GM12878 (cell line): ENCODE measurements at regions not wholly inside any gene's neighbourhood (a gene's known extent, or its start where the extent isn't known, plus 50 kb on each side); places are given as distances from the start of the nearest gene placed in this dataset.

Experiments used
- ATAC-seq: fragments of 200-7000 bp; cut with Tn5 transposase; 3 replicates; pipeline ENCODE4 v1.9.1; 2020; ENCODE audit warnings: mild to moderate bottlenecking, moderate library complexity
- BruUV-seq: library from RNA; stranded (reverse); fragments of 400-500 nt; replicated peaks from 2 replicates; lab custom pipeline; 2021; lab: Mats Ljungman, UMichigan
- CTCF ChIA-PET: fragments of 300-600 bp; sonication (Branson Sonifier 250); formaldehyde crosslinking; extraction: SDS; loops from one replicate; lab custom pipeline; 2021; ENCODE audit warnings: inconsistent platforms; lab: Yijun Ruan, JAX
- POLR2A ChIA-PET: fragments of 350-600 bp; formaldehyde crosslinking; extraction: SDS; loops from one replicate; lab custom pipeline; 2021; ENCODE audit warnings: inconsistent platforms; lab: Charles Lee
- RAD21 ChIA-PET: fragments of 300-600 bp; sonication (Branson Sonifier 250); formaldehyde crosslinking; loops from one replicate; lab custom pipeline; 2023; ENCODE audit warnings: antibody characterized with exemption; ENCODE audit not compliant: unreplicated experiment; lab: Charles Lee
- SMC1A ChIA-PET: fragments of 300-600 bp; sonication (Branson Sonifier 250); formaldehyde crosslinking; loops from one replicate; lab custom pipeline; 2023; ENCODE audit not compliant: unreplicated experiment, uncharacterized antibody; lab: Charles Lee
- DNase-seq: peaks from one replicate; pipeline ENCODE4 v3.0.0-alpha.2; 2011; ENCODE audit warnings: low read depth, low spot score
- FAIRE-seq: peaks from 3 replicates; lab custom pipeline; 2011; peaks lifted over from hg19 to GRCh38; lab: Jason Lieb, UNC
- H2AFZ ChIP-seq: 2 replicates; pipeline ENCODE4 v1.6.0; 2011; ENCODE audit warnings: low read depth, low read length, control low read depth; ENCODE audit not compliant: control insufficient read depth
- H3K27ac ChIP-seq: 2 replicates; pipeline ENCODE4 v1.5.1; 2011; ENCODE audit warnings: control low read depth; ENCODE audit not compliant: control insufficient read depth, insufficient read depth
- H3K27me3 ChIP-seq, 2 experiments: replicated peaks in 1 of 2; 2 replicates each; pipeline versions ENCODE4 v1.6.0 to v1.6.1; 2011; ENCODE audit warnings: low read length in 1 of 2; ENCODE audit not compliant: control insufficient read depth in 2 of 2, insufficient read depth in 2 of 2
- H3K36me3 ChIP-seq, 2 experiments: 2 replicates each; pipeline ENCODE4 v1.5.1; 2011; ENCODE audit warnings: low read length in 1 of 2; ENCODE audit not compliant: control insufficient read depth in 2 of 2, insufficient read depth in 2 of 2
- H3K4me1 ChIP-seq: 2 replicates; pipeline ENCODE4 v1.6.1; 2011; ENCODE audit warnings: mild to moderate bottlenecking, low read length, moderate library complexity, mixed read lengths; ENCODE audit not compliant: control insufficient read depth, insufficient read depth
- H3K4me2 ChIP-seq: 2 replicates; pipeline ENCODE4 v1.6.0; 2011; ENCODE audit warnings: control low read depth; ENCODE audit not compliant: control insufficient read depth, insufficient read depth
- H3K4me3 ChIP-seq: fragments of 200-600 bp; sonication (generic); 2 replicates; pipeline ENCODE4 v1.5.1; 2016
- H3K79me2 ChIP-seq: 2 replicates; pipeline ENCODE4 v1.6.0; 2011; ENCODE audit warnings: low read length; ENCODE audit not compliant: control insufficient read depth, insufficient read depth
- H3K9ac ChIP-seq: 2 replicates; pipeline ENCODE4 v1.8.0; 2011; ENCODE audit warnings: low read length, control low read depth, mixed read lengths; ENCODE audit not compliant: control insufficient read depth, insufficient read depth
- H3K9me3 ChIP-seq: replicated peaks from 3 replicates; pipeline ENCODE4 v1.5.1; 2011; ENCODE audit warnings: mild to moderate bottlenecking, low read length; ENCODE audit not compliant: control insufficient read depth, insufficient read depth
- H4K20me1 ChIP-seq: 2 replicates; pipeline ENCODE4 v1.6.0; 2011; ENCODE audit not compliant: control insufficient read depth, insufficient read depth
- ASH2L ChIP-seq: fragments of 300-600, 200-600 bp; sonication (generic); IDR thresholded peaks from 2 replicates; pipeline ENCODE4 v1.6.1; 2017; ENCODE audit warnings: low read depth, mild to moderate bottlenecking, borderline replicate concordance
- BACH1 ChIP-seq: fragments of 450-650 bp; IDR thresholded peaks from 2 replicates; pipeline ENCODE4 v1.6.1; 2017; ENCODE audit warnings: mild to moderate bottlenecking, borderline replicate concordance
- BRCA1 ChIP-seq: IDR thresholded peaks from 2 replicates; pipeline ENCODE4 v1.6.1; 2011; ENCODE audit warnings: low read depth, low read length, improper control_type of control experiment
- CREB1 ChIP-seq: IDR thresholded peaks from 2 replicates; pipeline ENCODE4 v1.6.1; 2012; ENCODE audit warnings: low read depth, mild to moderate bottlenecking, inconsistent platforms
- EP300 ChIP-seq, 2 experiments: fragments of 150-350 bp in 1 of 2; IDR thresholded peaks; 2 replicates each; pipeline ENCODE4 v1.6.1; 2011 to 2012; ENCODE audit warnings: low read depth in 2 of 2, low read length in 2 of 2, borderline replicate concordance in 1 of 2, improper control_type of control experiment in 1 of 2, inconsistent platforms in 1 of 2; ENCODE audit not compliant: control insufficient read depth in 1 of 2
- JUND ChIP-seq: IDR thresholded peaks from 2 replicates; pipeline ENCODE4 v1.6.1; 2012; ENCODE audit warnings: low read depth, mild to moderate bottlenecking, low read length, improper control_type of control experiment, moderate library complexity
- NRF1 ChIP-seq: conservative IDR thresholded peaks from 2 replicates; pipeline ENCODE4 v1.6.1; 2011; ENCODE audit warnings: mild to moderate bottlenecking, low read depth, low read length, improper control_type of control experiment
- POLR2AphosphoS2 ChIP-seq: IDR thresholded peaks from 2 replicates; pipeline ENCODE4 v1.6.1; 2011; ENCODE audit warnings: low read depth, mild to moderate bottlenecking, low read length, improper control_type of control experiment, moderate library complexity
- RAD51 ChIP-seq: fragments of 450-650 bp; IDR thresholded peaks from 2 replicates; pipeline ENCODE4 v1.6.1; 2016; ENCODE audit warnings: moderate library complexity, mild to moderate bottlenecking, inconsistent platforms
- RBBP5 ChIP-seq: fragments of 200-600 bp; sonication (generic); conservative IDR thresholded peaks from 2 replicates; pipeline ENCODE4 v1.6.1; 2016
- TAF1 ChIP-seq: IDR thresholded peaks from 2 replicates; pipeline ENCODE4 v1.6.1; 2011; ENCODE audit warnings: mild to moderate bottlenecking, low read depth, low read length, borderline replicate concordance
- TCF3 ChIP-seq: IDR thresholded peaks from 2 replicates; pipeline ENCODE4 v1.6.1; 2012; ENCODE audit warnings: low read depth, mild to moderate bottlenecking, low read length, borderline replicate concordance; ENCODE audit not compliant: insufficient read depth
- YBX1 ChIP-seq: fragments of 450-650 bp; IDR thresholded peaks from 2 replicates; pipeline ENCODE4 v1.6.1; 2016; ENCODE audit warnings: antibody characterized with exemption
- ZNF207 ChIP-seq: fragments of 450-650 bp; IDR thresholded peaks from 2 replicates; pipeline ENCODE4 v1.6.1; 2014; ENCODE audit warnings: antibody characterized with exemption, mild to moderate bottlenecking, borderline replicate concordance
- ZNF274 ChIP-seq: IDR thresholded peaks from one replicate; pipeline ENCODE4 v1.8.0; 2011; ENCODE audit not compliant: insufficient read length, insufficient read depth
- ZSCAN29 ChIP-seq: fragments of 450-650 bp; IDR thresholded peaks from 2 replicates; pipeline ENCODE4 v1.6.1; 2017; ENCODE audit warnings: mild to moderate bottlenecking, moderate library complexity
- WGBS: methylation state at CpG from one replicate; pipeline ENCODE4 v1.1.6; 2016; ENCODE audit warnings: low lambda C conversion rate; ENCODE audit not compliant: insufficient replicate concordance, insufficient coverage; ENCODE audit errors: missing lambda C conversion rate; 5-methylcytosine and 5-hydroxymethylcytosine counted together
- in situ Hi-C: fragments of 300-500 bp; cut with MboI; formaldehyde crosslinking; loops from 9 replicates; pipeline ENCODE4 v1.14.3; 2018; ENCODE audit warnings: mixed read lengths
- intact Hi-C: fragments of 100-400 bp; cut with micrococcal nuclease; formaldehyde crosslinking; loops from one replicate; pipeline ENCODE4 v1.14.2; 2022; ENCODE audit not compliant: unreplicated experiment
- TF ChIP-seq, protein P1 (sequence below): fragments of 150-350 bp; IDR thresholded peaks from 2 replicates; pipeline ENCODE4 v1.6.1; 2016; ENCODE audit warnings: low read depth, low read length
- TF ChIP-seq, protein P2 (sequence below): fragments of 450-650 bp; IDR thresholded peaks from 2 replicates; pipeline ENCODE4 v1.6.1; 2017; ENCODE audit warnings: low read depth, mild to moderate bottlenecking, moderate library complexity
- TF ChIP-seq, protein P3 (sequence below): IDR thresholded peaks from 2 replicates; pipeline ENCODE4 v1.6.1; 2011; ENCODE audit warnings: low read depth, mild to moderate bottlenecking, low read length, moderate library complexity, borderline replicate concordance; ENCODE audit errors: extremely low read depth

DNA sequence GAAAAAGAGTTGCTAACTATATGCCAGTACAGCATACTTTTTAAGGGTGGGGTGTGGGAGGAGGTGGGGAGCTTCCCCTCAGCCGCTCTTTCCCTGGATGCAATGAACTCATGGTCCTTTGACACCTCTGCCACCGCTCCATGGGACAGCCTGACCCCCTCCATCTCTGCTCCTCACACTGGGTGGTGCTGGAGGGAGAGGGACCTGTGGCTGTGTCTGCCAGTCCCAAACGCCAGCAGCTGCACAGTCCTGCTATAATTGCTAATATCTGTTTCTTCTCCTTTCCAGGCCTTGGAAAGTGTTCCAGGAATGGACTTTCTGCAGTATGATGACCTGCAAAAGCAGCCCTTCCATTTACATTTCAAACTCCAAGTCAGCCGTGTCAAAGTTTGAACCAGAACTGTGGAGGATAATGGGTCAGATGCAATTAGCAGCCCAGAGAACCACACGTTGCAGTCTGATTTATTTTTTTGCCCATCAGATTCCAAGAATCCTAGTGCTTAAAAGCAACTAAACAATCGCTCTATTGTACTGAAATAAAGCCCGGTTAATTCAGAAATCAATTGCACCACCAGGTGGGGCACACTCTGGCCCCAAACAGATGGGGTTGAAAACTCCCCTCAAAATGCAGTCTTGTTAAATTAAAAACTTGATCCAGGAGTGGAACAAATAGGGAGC, 160.7 kb upstream of the LMO4 start:
- H2AFZ ChIP-seq: no peak overlapping the region
- H3K4me2 ChIP-seq: no peak overlapping the region
- SMC1A ChIA-PET: interaction anchor here (0.7 to 1.2 kb wide), 2 partner anchors 34 to 143 kb away, joined by 3 read pairs; no protein-coding TSS in a partner anchor
- no peak overlapping the region for H3K27ac ChIP-seq
- H3K27me3 ChIP-seq: peaks cover 0 to 7% of the 10 kb centered on the region in 2 experiments; a peak in 2 of 4 replicates
- no peak for DNase-seq
- POLR2A ChIA-PET: no interaction called here
- H3K4me3 ChIP-seq: no peak overlapping the region
- no peak for FAIRE-seq
- no peak for TF ChIP-seq TAF1
- TF ChIP-seq NRF1: no peak
- no peak for TF ChIP-seq JUND
- TF ChIP-seq TCF3: no peak
- no peak for TF ChIP-seq BACH1
- no peak for TF ChIP-seq RAD51
- TF ChIP-seq, protein P1, sequence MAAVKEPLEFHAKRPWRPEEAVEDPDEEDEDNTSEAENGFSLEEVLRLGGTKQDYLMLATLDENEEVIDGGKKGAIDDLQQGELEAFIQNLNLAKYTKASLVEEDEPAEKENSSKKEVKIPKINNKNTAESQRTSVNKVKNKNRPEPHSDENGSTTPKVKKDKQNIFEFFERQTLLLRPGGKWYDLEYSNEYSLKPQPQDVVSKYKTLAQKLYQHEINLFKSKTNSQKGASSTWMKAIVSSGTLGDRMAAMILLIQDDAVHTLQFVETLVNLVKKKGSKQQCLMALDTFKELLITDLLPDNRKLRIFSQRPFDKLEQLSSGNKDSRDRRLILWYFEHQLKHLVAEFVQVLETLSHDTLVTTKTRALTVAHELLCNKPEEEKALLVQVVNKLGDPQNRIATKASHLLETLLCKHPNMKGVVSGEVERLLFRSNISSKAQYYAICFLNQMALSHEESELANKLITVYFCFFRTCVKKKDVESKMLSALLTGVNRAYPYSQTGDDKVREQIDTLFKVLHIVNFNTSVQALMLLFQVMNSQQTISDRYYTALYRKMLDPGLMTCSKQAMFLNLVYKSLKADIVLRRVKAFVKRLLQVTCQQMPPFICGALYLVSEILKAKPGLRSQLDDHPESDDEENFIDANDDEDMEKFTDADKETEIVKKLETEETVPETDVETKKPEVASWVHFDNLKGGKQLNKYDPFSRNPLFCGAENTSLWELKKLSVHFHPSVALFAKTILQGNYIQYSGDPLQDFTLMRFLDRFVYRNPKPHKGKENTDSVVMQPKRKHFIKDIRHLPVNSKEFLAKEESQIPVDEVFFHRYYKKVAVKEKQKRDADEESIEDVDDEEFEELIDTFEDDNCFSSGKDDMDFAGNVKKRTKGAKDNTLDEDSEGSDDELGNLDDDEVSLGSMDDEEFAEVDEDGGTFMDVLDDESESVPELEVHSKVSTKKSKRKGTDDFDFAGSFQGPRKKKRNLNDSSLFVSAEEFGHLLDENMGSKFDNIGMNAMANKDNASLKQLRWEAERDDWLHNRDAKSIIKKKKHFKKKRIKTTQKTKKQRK: no peak
- no peak for TF ChIP-seq RBBP5
- TF ChIP-seq YBX1: no peak
- no peak for TF ChIP-seq CREB1
- TF ChIP-seq POLR2AphosphoS2: no peak
- TF ChIP-seq ZNF274: no peak
- TF ChIP-seq ZSCAN29: no peak
- TF ChIP-seq, protein P2, sequence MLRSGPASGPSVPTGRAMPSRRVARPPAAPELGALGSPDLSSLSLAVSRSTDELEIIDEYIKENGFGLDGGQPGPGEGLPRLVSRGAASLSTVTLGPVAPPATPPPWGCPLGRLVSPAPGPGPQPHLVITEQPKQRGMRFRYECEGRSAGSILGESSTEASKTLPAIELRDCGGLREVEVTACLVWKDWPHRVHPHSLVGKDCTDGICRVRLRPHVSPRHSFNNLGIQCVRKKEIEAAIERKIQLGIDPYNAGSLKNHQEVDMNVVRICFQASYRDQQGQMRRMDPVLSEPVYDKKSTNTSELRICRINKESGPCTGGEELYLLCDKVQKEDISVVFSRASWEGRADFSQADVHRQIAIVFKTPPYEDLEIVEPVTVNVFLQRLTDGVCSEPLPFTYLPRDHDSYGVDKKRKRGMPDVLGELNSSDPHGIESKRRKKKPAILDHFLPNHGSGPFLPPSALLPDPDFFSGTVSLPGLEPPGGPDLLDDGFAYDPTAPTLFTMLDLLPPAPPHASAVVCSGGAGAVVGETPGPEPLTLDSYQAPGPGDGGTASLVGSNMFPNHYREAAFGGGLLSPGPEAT: no peak
- no peak for TF ChIP-seq EP300 (IDR thresholded peaks at IDR 0.05; ENCODE audit: borderline replicate concordance in 1 of 2, control insufficient read depth in 1 of 2, low read depth in 2 of 2, low read length in 2 of 2)
- no peak for TF ChIP-seq BRCA1
- TF ChIP-seq ASH2L: no peak
- TF ChIP-seq, protein P3, sequence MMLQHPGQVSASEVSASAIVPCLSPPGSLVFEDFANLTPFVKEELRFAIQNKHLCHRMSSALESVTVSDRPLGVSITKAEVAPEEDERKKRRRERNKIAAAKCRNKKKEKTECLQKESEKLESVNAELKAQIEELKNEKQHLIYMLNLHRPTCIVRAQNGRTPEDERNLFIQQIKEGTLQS: no peak
- no peak for TF ChIP-seq ZNF207
- no TSS peak for BruUV-seq
- no peaks in the 10 kb centered on the region for H4K20me1 ChIP-seq
- H3K9me3 ChIP-seq: no peaks in the 10 kb centered on the region
- H3K36me3 ChIP-seq: no peaks in the 10 kb centered on the region
- WGBS: 33% methylated on average over 7 of the region's 7 CpGs
- RAD21 ChIA-PET: no interaction called here
- no peak overlapping the region for H3K9ac ChIP-seq
- CTCF ChIA-PET: interaction anchor here (0.6 to 1.0 kb wide), 2 partner anchors 112 to 124 kb away, joined by 3 to 4 read pairs; no protein-coding TSS in a partner anchor
- no peak for ATAC-seq
- in situ Hi-C loops: no loop called here
- H3K79me2 ChIP-seq: no peaks in the 10 kb centered on the region
- H3K4me1 ChIP-seq: no peaks in the 10 kb centered on the region
- intact Hi-C loops: no loop called here
